Uterus (tissue), 3 donors: ENCODE measurements at regions not wholly inside any gene's neighbourhood (a gene's known extent, or its start where the extent isn't known, plus 50 kb on each side); places are given as distances from the start of the nearest gene placed in this dataset.

Source experiments
- DNase-seq, 2 donors: peaks; one replicate each; pipeline ENCODE4 v3.0.0-alpha.2; 2019 to 2020
- H3K27ac ChIP-seq, 2 donors: fragments of 200-600 bp; sonication (generic); 1 replicate in 1 of 2; 2 replicates in 1 of 2; pipeline ENCODE4 v1.5.1; 2016 to 2018
- H3K27me3 ChIP-seq, 2 donors: fragments of 200-600 bp; sonication (generic); one replicate each; pipeline ENCODE4 v1.5.1; 2018 to 2019; ENCODE audit warnings: control low read depth in 1 of 2
- H3K36me3 ChIP-seq, 2 donors: fragments of 200-600 bp; sonication (generic); one replicate each; pipeline ENCODE4 v1.5.1; 2019; ENCODE audit warnings: control low read depth in 1 of 2
- H3K4me1 ChIP-seq, 2 donors: fragments of 200-600 bp; sonication (generic); one replicate each; pipeline ENCODE4 v1.5.1; 2018 to 2019; ENCODE audit warnings: control low read depth in 1 of 2
- H3K4me3 ChIP-seq, 2 donors: fragments of 200-600 bp; sonication (generic); 1 replicate in 1 of 2; 2 replicates in 1 of 2; pipeline ENCODE4 v1.5.1; 2018 to 2019; ENCODE audit warnings: mild to moderate bottlenecking in 1 of 2
- H3K9me3 ChIP-seq, 2 donors: fragments of 200-600 bp; sonication (generic); one replicate each; pipeline ENCODE4 v1.5.1; 2019; ENCODE audit warnings: control low read depth in 1 of 2
- POLR2A ChIP-seq, 2 donors: fragments of 450-650 bp; IDR thresholded peaks; one replicate each; pipeline ENCODE4 v1.6.1; 2016; ENCODE audit warnings: antibody characterized with exemption in 2 of 2, mild to moderate bottlenecking in 1 of 2, moderate library complexity in 1 of 2
- intact Hi-C: fragments of 100-400 bp; cut with DNase I; formaldehyde crosslinking; loops from one replicate; pipeline ENCODE4 v1.15.1; 2023; ENCODE audit warnings: low total_unique reads
- TF ChIP-seq, protein P1 (sequence below), 4 experiments: fragments of 200-600 bp in 2 of 4; fragments of 450-650 bp in 2 of 4; sonication (generic) in 2 of 4; IDR thresholded peaks; one replicate each; pipeline ENCODE4 v1.5.1; 2016 to 2019; ENCODE audit warnings: antibody characterized with exemption in 4 of 4, mild to moderate bottlenecking in 2 of 4, moderate library complexity in 1 of 4
- donor health status: DM: yes; HTN: yes; CAD: no.

DNA sequence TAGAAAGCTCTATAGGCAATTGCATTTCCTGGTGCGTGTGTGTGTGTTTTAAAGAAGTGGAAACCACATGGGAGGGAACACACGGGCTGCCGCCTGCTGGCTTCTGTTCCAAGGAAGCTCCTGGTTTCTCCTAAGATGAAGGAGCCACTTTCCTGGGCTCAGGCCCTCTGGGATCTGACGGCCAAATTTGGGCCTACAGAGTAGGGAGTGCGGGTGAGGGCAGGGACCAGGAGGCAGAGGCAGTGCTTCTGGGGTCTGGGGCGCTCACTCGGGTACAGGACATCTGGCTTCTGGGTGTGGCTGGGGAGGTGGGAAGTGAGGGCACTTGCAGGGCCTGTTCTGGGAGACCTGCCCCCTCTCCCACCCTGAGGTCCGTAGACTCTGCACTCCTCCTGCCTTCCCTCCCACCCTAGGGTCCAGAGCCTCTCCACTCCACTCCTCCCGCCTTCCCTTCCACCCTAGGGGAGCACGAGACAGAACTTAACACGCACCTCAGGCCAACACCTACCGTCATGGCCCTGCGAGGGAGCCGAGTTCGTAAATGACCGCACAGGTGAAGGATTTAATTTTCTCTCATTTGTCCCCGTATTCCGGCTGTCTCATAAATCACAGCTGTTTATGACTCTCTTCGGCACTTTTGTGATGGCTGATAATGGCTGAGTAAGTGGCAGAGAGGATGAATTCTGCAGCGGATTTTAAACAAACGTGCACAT, 127.7 kb downstream of the KIF26A start:
- Histone ChIP-seq H3K27me3 (no peaks in the 10 kb centered on the region), H3K4me3 (no peak overlapping the region), H3K36me3 (no peaks in the 10 kb centered on the region), H3K9me3 (no peaks in the 10 kb centered on the region), H3K4me1 (peaks cover 0 to 6% of the 10 kb centered on the region in 2 donors), H3K27ac (no peak overlapping the region)
- peak in 1 of 2 donors; percentile 5 for DNase-seq
- no peak for TF ChIP-seq POLR2A (IDR thresholded peaks at IDR 0.05)
- TF ChIP-seq, protein P1, sequence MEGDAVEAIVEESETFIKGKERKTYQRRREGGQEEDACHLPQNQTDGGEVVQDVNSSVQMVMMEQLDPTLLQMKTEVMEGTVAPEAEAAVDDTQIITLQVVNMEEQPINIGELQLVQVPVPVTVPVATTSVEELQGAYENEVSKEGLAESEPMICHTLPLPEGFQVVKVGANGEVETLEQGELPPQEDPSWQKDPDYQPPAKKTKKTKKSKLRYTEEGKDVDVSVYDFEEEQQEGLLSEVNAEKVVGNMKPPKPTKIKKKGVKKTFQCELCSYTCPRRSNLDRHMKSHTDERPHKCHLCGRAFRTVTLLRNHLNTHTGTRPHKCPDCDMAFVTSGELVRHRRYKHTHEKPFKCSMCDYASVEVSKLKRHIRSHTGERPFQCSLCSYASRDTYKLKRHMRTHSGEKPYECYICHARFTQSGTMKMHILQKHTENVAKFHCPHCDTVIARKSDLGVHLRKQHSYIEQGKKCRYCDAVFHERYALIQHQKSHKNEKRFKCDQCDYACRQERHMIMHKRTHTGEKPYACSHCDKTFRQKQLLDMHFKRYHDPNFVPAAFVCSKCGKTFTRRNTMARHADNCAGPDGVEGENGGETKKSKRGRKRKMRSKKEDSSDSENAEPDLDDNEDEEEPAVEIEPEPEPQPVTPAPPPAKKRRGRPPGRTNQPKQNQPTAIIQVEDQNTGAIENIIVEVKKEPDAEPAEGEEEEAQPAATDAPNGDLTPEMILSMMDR (IDR thresholded peaks at IDR 0.05): no peak
- intact Hi-C loops: no loop called here

DNA sequence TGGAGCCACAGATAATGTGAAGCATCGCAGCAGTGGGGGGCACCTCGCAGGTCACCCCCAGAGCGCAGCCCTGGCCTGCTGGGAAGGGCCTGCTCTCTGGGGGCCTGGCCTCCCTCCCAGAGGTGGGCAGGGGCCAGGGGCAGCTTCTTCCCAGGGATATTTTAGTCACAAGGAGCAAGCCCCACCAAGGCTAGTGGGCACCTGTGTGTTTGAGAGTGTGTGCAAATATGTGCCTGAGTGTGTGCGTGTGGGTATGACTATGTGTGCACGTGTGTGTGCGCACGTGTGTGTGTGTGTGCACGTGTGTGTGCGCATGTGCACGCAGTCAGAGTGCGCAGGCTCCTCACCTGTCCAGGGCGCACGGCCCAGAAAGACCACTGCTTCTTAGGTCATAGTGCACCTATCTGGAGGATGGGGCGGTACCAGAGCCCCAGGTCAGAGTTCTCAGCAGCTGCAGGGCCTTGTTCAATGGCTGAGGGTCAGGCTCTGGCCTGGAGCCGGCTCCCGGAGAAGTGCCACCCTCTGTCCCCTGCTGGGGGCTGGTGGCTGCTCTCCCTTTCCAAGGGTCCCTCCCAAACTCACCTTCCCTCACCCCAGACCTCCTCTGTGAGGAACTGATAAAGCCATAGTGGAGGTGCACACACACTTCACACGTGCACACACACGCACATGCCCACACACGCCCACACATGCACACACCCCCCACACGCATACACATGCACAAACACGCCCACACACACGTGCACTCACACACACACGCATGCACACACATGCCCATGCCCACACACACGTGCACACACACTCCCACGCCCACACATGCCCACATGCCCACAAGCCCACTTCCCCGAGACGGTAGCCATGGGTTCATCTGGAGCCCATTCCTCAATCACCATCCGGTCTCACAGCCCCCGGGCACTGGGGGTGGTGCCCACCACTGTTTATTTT, 128.5 kb downstream of the KIF26A start:
- no peak for TF ChIP-seq POLR2A (IDR thresholded peaks at IDR 0.05)
- TF ChIP-seq, protein P1 (IDR thresholded peaks at IDR 0.05): no peak
- no peaks in the 10 kb centered on the region for H3K9me3 ChIP-seq
- intact Hi-C loops: no loop called here
- peaks cover 0 to 6% of the 10 kb centered on the region in 2 donors for H3K4me1 ChIP-seq
- no peaks in the 10 kb centered on the region for H3K36me3 ChIP-seq
- H3K27ac ChIP-seq: no peak overlapping the region
- peak in 1 of 2 donors; percentile 3 for DNase-seq
- no peak overlapping the region for H3K4me3 ChIP-seq
- no peaks in the 10 kb centered on the region for H3K27me3 ChIP-seq

DNA sequence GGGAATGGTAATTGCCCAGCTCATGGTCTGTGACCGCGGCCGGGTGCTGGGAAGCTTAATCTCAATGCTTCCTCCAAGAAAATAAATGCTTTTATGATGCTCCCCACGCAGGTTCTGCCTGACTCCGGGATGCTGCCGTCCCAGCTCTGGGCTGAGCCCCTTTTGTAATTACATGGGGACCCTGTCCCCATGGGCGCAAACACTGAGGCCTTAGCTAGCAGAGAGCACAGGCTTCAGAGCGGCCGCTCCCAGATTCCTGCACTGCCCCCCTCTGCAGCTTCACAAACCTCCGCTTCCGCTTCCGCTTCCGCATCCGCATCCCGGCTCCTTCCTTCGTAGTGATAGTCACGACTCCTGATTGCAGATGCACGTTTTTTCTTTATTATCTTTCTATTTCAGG, 129.5 kb downstream of the KIF26A start:
- Histone ChIP-seq H3K4me3 (no peak overlapping the region), H3K27me3 (no peaks in the 10 kb centered on the region), H3K4me1 (peaks cover 0 to 6% of the 10 kb centered on the region in 2 donors), H3K9me3 (no peaks in the 10 kb centered on the region), H3K36me3 (no peaks in the 10 kb centered on the region), H3K27ac (no peak overlapping the region)
- DNase-seq: peak in 1 of 2 donors; percentile 3
- intact Hi-C loops: no loop called here
- TF ChIP-seq, protein P1 (IDR thresholded peaks at IDR 0.05): no peak
- no peak for TF ChIP-seq POLR2A (IDR thresholded peaks at IDR 0.05)

DNA sequence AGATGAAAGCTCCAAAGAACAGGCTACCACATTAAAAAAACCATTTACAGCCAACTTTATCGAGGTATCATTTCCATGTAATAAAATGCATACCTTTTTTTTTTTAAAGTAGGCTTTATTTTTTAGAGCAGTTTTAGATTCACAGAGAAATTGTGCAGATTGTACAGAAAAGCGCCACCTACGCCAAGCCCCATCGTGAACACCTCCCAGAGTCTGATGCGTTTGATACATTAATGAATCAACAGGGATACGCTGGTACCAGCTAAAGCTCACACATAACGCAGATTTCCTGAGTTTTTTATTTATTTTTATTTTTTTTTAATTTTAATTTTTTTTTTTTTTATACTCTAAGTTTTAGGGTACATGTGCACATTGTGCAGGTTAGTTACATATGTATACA, 129.9 kb downstream of the KIF26A start:
- Histone ChIP-seq H3K36me3 (no peaks in the 10 kb centered on the region), H3K4me1 (peaks cover 0 to 6% of the 10 kb centered on the region in 2 donors), H3K27me3 (no peaks in the 10 kb centered on the region), H3K9me3 (no peaks in the 10 kb centered on the region), H3K4me3 (no peak overlapping the region), H3K27ac (no peak overlapping the region)
- TF ChIP-seq, protein P1 (IDR thresholded peaks at IDR 0.05): no peak
- TF ChIP-seq POLR2A (IDR thresholded peaks at IDR 0.05): no peak
- no peak for DNase-seq
- intact Hi-C loops: no loop called here
